Hematopoietic multipotent progenitor cell treated with erythropoietin and hydrocortisone succinate and interleukin-3 and kit ligand, for 15 days (in vitro differentiated cells): ENCODE measurements at regions not wholly inside any gene's neighbourhood (a gene's known extent, or its start where the extent isn't known, plus 50 kb on each side); places are given as distances from the start of the nearest gene placed in this dataset.
"Not testable (repeated sequence)": the region's sequence is repeated elsewhere in the genome, so short reads cannot be mapped to it uniquely, and the experiment has no call there.

Experiments used
- DNase-seq: peaks from one replicate; pipeline ENCODE4 v3.0.0-alpha.2; 2015; ENCODE audit warnings: low spot score

DNA sequence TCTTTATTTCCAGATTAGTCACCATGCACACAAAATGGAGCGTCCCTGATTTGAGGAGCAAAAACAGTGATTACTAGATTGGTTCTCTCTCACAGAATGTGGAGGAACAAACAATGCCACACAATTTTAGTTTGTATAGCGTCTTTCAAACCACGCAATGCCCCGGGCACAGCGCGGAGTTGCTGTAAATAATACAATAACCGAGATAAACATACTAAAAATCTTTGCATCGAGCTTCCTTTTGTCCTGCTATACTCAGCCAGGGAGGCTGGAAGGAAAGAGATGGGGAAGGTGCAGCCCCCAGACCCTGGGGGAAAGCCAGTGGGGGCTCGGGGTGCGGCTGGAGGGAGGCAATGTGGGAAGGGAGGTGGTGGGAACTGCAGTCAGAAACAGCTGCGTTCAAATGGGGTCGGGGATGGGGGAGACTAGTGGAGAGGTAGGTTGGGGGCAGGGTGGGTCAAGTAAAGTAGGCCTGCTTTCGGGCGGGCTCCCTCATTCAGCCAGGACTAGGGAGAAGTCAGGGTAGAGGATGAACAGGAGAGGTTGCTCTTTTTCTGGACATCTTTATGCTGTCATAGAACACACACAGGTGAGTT lies 366.3 kb downstream of the RPS6KC1 start:
- DNase-seq = no peak

DNA sequence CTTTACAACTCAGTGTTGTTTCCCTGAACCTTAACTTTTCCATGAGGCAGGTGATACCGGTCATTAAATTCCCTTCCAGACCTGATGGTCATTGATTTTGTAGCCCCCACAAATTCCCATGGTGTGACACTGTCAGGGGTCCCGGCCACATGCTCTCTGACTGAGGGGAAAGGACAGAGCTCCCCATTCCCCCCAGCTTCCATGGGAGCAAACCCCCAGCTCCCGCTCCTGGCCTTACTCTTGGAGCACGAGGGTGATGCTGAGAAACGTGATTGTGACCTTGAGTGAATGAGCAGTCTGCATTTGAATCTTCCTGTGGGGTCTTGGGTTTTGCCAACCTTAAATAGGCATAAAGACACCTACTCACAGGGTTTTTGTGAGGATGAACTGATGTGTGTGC lies 366.8 kb downstream of the RPS6KC1 start:
- no peak for DNase-seq

DNA sequence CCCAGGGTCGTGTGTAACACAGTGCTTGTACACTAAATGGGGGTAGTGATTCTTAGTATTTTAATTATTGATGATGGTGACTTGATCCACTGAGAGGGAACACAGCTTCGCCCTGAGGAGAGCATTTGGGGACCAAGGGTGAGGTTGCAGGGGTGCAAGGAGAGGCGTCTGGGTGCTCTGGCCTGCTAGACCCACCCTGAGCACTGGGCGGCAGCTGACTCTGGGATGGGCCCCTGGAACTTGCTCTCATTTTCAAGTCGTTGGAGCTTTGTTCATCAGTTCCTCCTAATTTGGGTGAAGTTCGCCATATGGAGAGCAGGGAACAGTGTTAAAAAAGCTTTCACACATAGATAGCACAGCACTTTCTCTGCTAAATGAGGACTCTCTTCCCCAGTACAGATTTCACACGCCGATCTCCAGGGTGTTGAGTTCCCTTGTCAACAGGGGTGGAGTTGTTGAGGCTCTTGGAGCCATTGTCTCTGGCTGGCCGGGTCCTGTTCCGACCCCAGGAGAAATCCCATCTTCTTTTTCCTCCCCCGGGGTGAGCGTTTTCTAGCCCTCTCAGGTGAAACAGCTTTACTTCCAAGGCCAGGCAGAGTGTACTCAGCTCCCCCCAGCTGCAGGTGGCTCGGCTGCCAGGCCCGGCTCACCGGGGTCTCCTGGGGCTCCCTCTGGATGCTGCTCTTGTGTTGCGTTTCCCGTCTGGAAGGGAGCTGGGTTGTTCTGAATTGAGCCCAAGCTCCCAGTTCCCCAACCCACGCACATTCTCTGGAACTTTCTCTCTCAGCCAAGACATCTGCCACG lies 367.4 kb downstream of the RPS6KC1 start:
- no peak for DNase-seq

DNA sequence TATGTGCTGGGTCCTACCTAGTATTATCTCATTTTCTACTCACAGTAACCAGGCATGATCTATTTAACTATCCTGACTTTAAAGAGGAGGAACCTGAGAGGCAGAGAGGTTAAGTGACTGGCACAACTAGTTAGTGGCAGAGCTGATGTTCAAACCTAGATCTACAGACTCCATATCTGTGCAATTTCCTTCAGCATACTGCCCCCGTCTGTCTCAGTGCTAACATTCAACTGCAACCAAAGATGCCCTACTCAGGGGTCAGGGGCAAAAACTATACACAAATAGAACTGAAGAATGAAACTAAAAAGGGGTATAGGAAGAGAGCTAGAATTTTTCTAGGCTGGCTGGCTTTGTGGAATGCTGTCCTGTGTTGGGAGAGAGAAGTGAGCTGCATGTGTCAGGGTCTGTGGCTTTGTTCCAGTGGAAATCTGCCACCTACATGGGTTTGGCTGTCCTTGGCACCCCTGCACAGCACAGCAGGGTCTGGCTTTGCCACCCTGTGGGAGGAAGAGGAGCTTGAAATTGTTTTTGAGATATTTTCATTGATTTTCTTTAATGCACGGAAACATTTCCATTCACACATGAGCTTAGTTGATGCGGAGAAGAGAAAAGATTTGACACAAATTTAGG lies 368.5 kb downstream of the RPS6KC1 start:
- no peak for DNase-seq

DNA sequence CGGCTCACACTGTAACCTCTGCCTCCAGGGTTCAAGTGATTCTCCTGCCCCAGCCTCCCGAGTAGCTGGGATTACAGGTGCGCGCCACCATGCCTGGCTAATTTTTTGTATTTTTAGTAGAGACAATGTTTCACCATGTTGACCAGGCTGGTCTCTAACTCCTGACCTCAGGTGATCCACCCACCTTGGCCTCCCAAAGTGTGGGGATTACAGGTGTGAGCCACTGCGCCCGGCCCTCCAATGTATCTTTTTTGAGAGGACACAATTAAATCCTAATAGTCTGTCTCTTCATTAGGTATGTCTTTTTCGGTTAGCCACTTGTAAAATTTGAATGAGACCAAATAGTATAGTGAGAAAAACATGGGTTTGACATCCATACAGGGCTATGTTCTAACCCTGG lies 370.1 kb downstream of the RPS6KC1 start:
- DNase-seq = not testable (repeated sequence)

DNA sequence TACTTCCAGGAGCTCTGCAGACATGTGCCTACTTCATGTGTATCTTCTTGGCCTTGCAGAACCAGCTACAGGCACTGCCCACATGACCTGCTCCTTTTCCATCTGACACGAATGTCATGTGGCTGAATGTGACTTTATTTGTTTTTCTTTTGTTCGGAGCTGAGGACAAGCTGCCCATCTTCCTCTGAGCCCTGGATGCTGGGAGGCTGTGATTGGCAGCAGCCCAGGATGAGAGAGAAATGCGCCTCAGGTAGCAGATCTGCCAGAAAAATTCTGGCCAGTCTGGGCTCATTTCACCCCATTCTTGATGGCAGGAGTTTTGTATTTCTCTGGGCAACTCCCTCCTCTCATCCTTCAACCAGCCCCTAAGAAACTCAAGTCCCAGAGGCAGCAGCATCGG lies 372.0 kb downstream of the RPS6KC1 start:
- no peak for DNase-seq

DNA sequence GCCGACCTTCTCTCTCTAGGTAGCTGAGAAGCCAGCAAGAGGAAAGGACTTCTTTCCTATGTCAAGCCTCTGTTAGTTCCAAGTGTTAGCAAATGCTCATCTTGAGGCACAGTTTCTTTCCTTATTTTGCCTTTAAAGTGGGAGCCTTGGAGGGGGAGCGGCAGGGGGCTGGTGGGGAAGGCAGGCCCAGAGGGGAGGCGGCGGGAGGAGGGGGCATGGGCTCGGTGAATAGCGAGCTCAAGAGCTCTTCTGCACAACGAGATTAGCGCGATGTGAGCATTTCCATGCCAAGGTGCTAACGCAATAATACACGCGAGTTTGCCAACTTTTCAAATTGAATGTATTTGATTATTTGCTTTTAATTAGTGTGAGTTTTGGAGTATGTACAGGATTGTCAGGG lies 372.6 kb downstream of the RPS6KC1 start:
- DNase-seq = no peak

DNA sequence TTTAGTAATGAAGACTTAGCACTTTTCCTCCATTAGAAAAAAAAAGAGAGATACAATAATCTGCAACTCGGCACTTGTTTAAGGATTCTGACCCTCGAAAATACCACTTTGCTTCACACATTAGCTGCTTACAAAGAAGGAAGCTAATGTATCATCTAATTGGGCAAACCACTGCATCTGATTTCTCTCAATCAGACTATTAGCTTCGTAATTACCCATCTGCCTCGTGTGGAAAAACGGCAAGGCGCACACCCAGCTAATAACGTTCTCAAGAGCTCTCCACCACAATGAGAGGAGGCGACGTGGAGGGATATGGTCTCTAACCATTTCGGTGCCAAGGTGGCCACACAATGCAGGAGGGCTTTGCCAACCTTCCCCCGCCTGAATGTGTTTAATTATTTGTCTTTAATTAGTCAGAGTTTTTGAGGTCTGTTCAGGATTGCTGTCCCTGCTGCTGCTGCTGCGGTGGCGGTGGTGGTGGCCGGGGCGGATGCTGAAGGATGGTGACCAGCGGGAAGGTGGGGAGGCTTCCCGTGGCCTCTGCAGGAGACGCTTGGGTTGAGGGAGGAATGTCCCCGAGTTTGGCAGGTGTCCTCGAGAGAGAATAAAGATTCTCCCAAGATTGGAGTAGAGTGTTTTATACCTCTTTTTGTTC lies 374.5 kb downstream of the RPS6KC1 start:
- DNase-seq = no peak

DNA sequence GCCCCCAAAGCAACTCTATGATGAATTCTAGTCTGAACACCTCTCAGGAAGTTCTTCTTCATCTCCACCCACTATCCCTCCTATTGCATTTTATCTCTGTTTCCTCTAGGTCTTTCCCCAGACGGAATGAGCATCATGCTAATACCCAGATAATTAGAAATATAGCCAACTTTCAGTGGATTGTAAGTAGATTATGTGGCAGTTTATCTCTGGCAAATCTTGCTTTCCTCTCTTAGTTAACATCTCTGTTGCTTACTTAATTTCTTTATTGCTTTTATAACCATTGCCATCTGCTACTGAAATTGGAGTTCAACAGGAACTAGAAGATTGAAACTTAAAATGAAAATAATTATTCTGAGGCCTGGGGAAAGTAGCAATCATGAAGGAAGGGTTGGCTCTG lies 378.6 kb downstream of the RPS6KC1 start:
- DNase-seq = no peak

DNA sequence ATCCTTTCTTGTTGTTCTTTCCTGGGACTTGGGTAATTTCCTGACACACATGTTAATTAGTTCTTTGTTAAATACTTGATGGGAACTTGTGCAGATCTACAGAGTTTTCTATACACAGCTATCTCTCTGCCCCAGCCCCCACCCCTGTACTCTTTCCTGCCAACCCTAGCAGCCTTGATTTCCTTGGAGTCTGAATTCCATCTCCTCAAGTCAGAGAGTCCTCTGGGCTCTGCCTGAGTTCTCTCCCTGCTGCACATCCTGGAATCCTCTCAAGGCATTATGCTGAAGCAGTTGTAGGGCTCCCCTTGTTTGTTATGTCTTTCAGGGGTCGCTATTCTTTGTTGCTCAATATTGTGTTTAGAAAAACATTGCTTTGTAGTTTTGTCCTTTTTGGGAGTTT lies 384.7 kb downstream of the RPS6KC1 start:
- no peak for DNase-seq

DNA sequence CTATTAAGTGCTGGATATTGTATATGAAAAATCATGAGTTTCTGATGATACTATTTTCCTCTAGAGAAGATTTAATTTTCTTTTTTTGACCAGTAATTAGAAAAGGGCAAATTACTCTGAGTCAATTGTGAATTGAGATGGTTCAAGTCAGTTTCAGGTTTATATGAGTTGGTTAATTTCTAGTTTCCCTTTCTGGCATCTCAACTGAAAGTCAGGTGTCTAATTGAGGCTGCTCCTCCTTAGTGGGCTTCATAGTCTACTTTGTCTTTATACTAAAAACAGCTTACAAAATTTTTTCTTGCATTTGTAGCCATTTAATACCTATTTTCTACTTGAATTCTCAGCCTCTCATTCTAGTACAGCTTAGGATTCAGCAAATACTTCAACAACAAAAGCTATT lies 387.3 kb downstream of the RPS6KC1 start:
- no peak for DNase-seq

DNA sequence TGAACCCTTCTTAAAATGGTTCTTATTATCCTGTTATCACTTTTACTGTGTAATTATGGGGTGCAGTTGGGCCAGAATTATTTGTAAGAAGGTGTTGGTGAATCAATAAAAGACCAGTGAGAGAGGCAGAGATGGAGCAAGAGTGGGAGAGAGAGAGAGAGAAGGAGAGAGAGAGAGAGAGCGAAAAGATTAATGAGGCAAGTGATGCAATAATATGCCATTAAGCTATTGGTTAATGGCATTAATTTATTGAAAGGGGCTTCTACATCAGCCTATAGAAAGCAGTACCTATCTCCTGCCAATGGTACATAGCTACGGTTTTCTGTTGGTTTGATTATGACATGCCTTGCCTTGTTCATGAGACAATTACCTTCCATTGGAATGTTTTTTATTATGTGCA lies 388.7 kb downstream of the RPS6KC1 start:
- DNase-seq = no peak

DNA sequence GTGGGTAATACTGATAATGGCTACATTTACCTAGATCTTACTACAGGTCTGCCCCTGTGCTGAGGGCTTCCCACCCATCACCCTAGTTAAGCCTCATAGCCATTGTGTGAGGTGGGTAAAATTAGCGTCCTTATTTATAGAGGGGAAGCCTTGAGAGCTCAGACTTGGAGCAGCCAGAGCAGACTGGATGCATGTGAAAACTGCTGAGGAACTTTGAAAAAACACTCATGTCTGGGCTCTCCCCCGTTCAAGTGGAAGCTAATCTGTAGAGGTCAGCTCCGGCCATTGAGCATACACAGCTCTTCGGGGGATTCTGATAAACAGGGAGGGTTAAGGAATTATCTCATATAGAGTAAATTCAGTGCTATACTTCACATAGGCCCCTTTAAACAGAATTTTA lies 389.7 kb downstream of the RPS6KC1 start:
- no peak for DNase-seq

DNA sequence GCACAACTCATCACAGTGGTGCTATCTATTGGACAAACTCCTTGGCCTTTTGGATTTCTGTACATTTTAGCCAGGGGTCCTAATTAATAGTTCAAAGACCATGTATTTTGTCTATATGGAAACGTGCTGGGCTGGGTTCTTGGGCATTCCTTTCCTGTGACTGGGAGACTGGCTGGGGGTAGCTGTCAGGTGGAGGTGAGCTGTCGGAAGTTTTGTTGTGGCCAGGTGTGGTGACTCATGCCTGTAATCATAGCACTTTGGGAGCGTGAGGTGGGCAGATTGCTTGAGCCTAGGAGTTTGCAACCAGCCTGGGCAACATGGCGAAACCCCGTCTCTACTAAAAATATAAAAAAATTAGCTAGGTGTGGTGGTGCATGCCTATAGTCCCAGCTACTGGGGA lies 392.4 kb downstream of the RPS6KC1 start:
- no peak for DNase-seq

DNA sequence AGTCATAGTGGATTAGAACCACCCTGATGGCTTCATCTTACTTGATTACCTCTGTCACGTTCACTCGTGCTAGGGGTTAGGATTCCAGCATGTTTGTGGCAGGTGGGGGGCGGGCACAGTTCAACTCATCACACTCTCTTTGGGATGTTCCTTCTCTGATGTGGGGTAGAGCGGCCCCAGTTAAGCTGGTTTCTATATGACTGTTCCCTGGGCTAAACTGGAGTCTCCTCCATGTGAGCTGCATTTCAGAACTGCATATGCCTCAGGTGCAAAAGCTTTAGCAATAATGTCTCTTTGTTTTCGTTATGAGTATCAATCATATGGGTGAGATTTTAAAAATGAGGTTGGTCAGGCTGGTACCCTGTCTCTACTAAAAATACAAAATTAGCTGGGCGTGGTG lies 393.2 kb downstream of the RPS6KC1 start:
- DNase-seq = no peak

DNA sequence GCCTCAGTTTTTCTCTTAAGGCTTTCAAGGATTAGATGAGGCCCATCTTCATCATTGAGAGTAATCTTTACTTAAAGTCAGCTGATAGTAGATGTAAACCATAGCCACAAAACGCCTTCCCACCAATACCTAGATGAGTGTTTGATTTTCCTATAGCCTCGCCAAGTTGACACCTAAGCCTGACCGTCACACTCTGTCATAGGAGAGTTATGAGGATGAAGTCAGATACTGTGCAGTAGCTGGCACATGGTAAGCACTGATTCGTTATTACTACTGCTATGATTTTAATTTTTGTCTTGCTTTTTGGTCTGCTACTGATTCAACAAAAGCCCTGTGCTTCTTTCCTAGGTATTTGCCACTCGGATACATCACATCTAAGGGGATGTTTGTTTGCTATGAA lies 395.5 kb downstream of the RPS6KC1 start:
- no peak for DNase-seq

DNA sequence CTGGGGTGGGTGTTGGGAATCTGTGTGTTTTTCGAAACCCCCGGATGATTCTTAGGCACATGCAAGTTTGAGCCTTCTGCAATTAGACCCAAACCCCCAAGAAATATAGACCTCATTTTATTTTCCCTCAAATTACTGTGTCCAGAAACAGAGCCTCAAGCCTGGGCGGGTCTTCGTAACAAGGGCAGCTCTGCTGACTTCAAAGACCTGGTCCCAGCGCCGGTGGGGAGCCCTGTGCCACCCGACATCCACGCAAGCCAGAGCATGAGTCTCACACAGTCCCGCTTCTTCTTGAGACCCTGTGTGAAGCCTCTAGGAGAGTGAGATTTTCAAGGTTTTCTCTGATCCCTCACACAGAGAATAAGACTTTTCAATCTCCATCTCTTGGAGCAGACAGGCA lies 397.3 kb downstream of the RPS6KC1 start:
- no peak for DNase-seq

DNA sequence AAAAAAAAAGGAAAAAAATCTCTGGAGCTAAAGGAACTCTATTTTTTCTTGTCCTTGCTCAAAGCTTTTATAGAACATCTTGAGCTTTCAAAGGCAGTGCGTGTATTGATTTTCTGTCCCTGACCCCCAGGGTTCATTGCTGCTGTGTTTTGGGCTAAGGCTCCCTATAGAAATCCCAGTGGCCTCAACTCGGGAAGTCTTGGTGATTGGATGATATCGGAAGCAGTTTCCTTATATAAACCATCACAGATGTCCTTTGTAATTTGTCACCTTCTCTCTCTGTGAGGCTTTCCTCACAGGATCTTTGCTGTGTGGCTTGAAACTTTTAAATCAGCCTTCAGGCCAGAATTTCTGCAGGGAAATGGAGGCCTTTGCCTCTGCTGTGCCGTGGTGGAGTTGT lies 397.7 kb downstream of the RPS6KC1 start:
- no peak for DNase-seq

DNA sequence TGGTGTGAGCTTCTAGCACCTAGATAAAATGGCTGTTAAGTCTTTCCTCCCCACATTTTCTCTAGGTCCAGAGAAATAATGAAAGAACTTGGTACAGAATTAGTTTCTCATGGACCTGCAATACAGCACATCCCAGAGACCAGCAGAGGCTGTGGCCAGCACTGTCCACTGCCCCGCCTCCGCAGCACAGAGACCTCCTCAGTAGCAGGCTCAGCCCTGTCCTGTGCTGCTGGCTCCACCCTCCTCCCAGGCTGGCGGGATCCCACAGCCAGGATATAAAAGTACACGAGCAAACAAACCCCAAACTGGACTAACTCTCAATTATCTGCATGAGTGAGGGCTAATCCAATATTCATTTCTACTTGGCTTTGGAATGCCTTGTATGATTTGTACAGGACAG lies 401.5 kb downstream of the RPS6KC1 start:
- DNase-seq = no peak

DNA sequence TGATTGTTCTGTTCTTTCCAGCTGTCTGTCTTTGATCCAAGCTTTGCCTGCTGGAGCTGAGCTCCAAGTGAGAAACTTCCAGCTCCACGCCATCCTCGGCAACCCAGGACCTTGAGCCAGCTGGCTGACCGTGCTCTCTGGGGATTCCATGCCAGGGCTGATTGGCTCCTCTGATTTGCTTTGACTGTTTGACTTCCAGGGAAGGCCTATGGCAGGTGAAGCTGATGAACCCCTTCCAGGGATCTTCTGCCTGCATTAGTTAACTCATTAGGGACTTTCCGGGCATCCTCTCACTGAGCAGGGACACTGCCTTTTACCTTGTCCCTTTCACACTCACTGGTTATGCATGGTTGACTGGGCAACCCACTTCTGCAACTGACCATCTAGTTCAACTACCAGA lies 406.1 kb downstream of the RPS6KC1 start:
- no peak for DNase-seq

DNA sequence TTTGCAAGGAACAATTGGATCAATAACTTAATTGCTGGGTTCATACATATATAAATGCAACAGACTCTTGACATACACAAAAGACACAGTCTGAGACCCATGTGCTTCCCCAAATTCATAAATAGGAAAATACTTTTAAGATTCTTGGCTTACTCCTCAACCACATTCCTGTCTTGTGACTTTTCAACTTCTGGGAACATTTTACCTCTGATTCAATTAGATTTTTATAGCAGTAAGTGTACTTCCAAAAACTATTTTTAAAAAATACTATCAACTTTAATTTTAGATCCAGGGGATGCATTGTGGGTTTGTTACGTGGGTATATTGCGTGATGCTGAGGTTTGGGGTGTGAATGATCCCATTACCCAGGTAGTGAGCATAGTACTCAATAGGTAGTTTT lies 406.7 kb downstream of the RPS6KC1 start:
- DNase-seq = no peak

DNA sequence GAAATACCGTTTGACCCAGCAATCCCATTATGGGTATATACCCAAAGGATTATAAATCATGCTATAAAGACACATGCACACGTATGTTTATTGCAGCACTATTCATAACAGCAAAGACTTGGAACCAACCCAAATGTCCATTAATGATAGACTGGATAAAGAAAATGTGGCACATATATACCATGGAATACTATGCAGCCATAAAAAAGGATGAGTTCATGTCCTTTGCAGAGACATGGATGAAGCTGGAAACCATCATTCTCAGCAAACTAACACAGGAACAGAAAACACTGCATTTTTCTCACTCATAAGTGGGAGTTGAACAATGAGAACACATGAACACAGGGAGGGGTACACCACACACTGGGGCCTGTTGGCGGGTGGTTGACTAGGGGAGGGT lies 411.3 kb downstream of the RPS6KC1 start:
- DNase-seq = not testable (repeated sequence)
